IMR-90 (cell line): ENCODE measurements at regions not wholly inside any gene's neighbourhood (a gene's known extent, or its start where the extent isn't known, plus 50 kb on each side); places are given as distances from the start of the nearest gene placed in this dataset.

ENCODE experiments used
- ATAC-seq: fragments of 200-7000 bp; cut with Tn5 transposase; 2 replicates; pipeline ENCODE4 v1.9.1; 2020; ENCODE audit warnings: low read depth, mild to moderate bottlenecking, moderate library complexity
- BruUV-seq: library from RNA; stranded (reverse); fragments of 400-500 nt; replicated peaks from 2 replicates; lab custom pipeline; 2021; lab: Mats Ljungman, UMichigan
- CTCF ChIA-PET: fragments of 300-600 bp; formaldehyde crosslinking; extraction: SDS; loops from one replicate; lab custom pipeline; 2021; ENCODE audit warnings: antibody characterized with exemption; lab: Yijun Ruan, JAX
- POLR2A ChIA-PET: fragments of 300-600 bp; sonication (Branson Sonifier 250); formaldehyde crosslinking; loops from one replicate; lab custom pipeline; 2022; ENCODE audit warnings: antibody characterized with exemption; ENCODE audit not compliant: unreplicated experiment; lab: Charles Lee
- DNase-seq: peaks from one replicate; pipeline ENCODE4 v3.0.0; 2013
- H2AFZ ChIP-seq: replicated peaks from 2 replicates; pipeline ENCODE3; 2013; ENCODE audit warnings: low read length, mild to moderate bottlenecking; ENCODE audit not compliant: poor library complexity
- H2AK5ac ChIP-seq: 2 replicates; pipeline ENCODE4 v1.6.1; 2013; ENCODE audit warnings: low read depth, low read length, inconsistent platforms
- H2AK9ac ChIP-seq: replicated peaks from 2 replicates; pipeline ENCODE3; 2013; ENCODE audit warnings: mild to moderate bottlenecking, low read depth, low read length, moderate library complexity; ENCODE audit not compliant: poor library complexity
- H2BK120ac ChIP-seq: 2 replicates; pipeline ENCODE4 v1.6.1; 2013; ENCODE audit warnings: low read depth, low read length, inconsistent platforms
- H2BK15ac ChIP-seq: 3 replicates; pipeline ENCODE4 v1.6.1; 2013; ENCODE audit warnings: low read depth, low read length, inconsistent platforms
- H2BK20ac ChIP-seq: 2 replicates; pipeline ENCODE4 v1.6.1; 2013; ENCODE audit warnings: low read depth, mild to moderate bottlenecking, inconsistent platforms, low read length, moderate library complexity
- H2BK5ac ChIP-seq: 2 replicates; pipeline ENCODE4 v1.6.1; 2013; ENCODE audit warnings: mild to moderate bottlenecking, low read depth, low read length, inconsistent platforms; ENCODE audit not compliant: poor library complexity, severe bottlenecking
- H3K14ac ChIP-seq: replicated peaks from 2 replicates; pipeline ENCODE4 v1.6.1; 2013; ENCODE audit warnings: low read depth, low read length, inconsistent platforms
- H3K18ac ChIP-seq: 2 replicates; pipeline ENCODE4 v1.6.1; 2013; ENCODE audit warnings: low read depth, low read length, control low read depth
- H3K23ac ChIP-seq: 2 replicates; pipeline ENCODE4 v1.6.1; 2013; ENCODE audit warnings: low read depth, low read length, inconsistent platforms
- H3K27ac ChIP-seq: 2 replicates; pipeline ENCODE4 v1.5.1; 2013; ENCODE audit warnings: mild to moderate bottlenecking, control low read depth, low read length; ENCODE audit not compliant: insufficient read depth
- H3K27me3 ChIP-seq: 2 replicates; pipeline ENCODE4 v1.6.1; 2013; ENCODE audit warnings: low read length; ENCODE audit not compliant: control insufficient read depth, insufficient read depth
- H3K36me3 ChIP-seq: 2 replicates; pipeline ENCODE4 v1.6.1; 2013; ENCODE audit warnings: low read length, mixed read lengths; ENCODE audit not compliant: control insufficient read depth, insufficient read depth
- H3K4ac ChIP-seq: 2 replicates; pipeline ENCODE4 v1.6.1; 2013; ENCODE audit warnings: low read depth, low read length, inconsistent platforms
- H3K4me1 ChIP-seq: 2 replicates; pipeline ENCODE4 v1.6.1; 2013; ENCODE audit warnings: low read length, mixed read lengths; ENCODE audit not compliant: control insufficient read depth, insufficient read depth
- H3K4me2 ChIP-seq: 2 replicates; pipeline ENCODE4 v1.6.1; 2013; ENCODE audit warnings: low read depth, mild to moderate bottlenecking, control low read depth, low read length, moderate library complexity
- H3K4me3 ChIP-seq: 2 replicates; pipeline ENCODE4 v1.5.1; 2013; ENCODE audit warnings: low read depth, mild to moderate bottlenecking, control low read depth, low read length, moderate library complexity; ENCODE audit not compliant: insufficient read depth
- H3K56ac ChIP-seq: 2 replicates; pipeline ENCODE4 v1.6.1; 2013; ENCODE audit warnings: low read length, inconsistent platforms; ENCODE audit not compliant: insufficient read depth; ENCODE audit errors: extremely low read depth
- H3K79me1 ChIP-seq, 2 experiments: 2 replicates each; pipeline ENCODE4 v1.6.1; 2013; ENCODE audit warnings: low read length in 2 of 2, inconsistent platforms in 1 of 2, low read depth in 1 of 2
- H3K9ac ChIP-seq: 2 replicates; pipeline ENCODE4 v1.6.1; 2013; ENCODE audit warnings: low read depth, low read length, control low read depth
- H3K9me1 ChIP-seq: 2 replicates; pipeline ENCODE4 v1.6.1; 2013; ENCODE audit warnings: low read length, inconsistent platforms; ENCODE audit not compliant: insufficient read depth
- H3K9me3 ChIP-seq: 2 replicates; pipeline ENCODE4 v1.6.1; 2013; ENCODE audit warnings: low read length; ENCODE audit not compliant: control insufficient read depth, insufficient read depth
- H4K20me1 ChIP-seq: 2 replicates; pipeline ENCODE4 v1.6.1; 2013; ENCODE audit warnings: low read length, inconsistent platforms; ENCODE audit not compliant: insufficient read depth
- H4K5ac ChIP-seq: 2 replicates; pipeline ENCODE4 v1.6.1; 2013; ENCODE audit warnings: mild to moderate bottlenecking, low read depth, low read length, control low read depth
- H4K8ac ChIP-seq, 2 experiments: 2 replicates each; pipeline ENCODE4 v1.6.1; 2013; ENCODE audit warnings: low read depth in 2 of 2, low read length in 2 of 2, control low read depth in 1 of 2, inconsistent platforms in 1 of 2
- H4K91ac ChIP-seq: 2 replicates; pipeline ENCODE4 v1.6.1; 2013; ENCODE audit warnings: low read depth, low read length, inconsistent platforms; ENCODE audit not compliant: insufficient read depth
- BHLHE40 ChIP-seq: fragments of 150-350 bp; IDR thresholded peaks from 2 replicates; pipeline ENCODE4 v1.6.1; 2016; ENCODE audit warnings: mild to moderate bottlenecking, low read depth, low read length
- CEBPB ChIP-seq: IDR thresholded peaks from 2 replicates; pipeline ENCODE4 v1.6.1; 2012; ENCODE audit warnings: low read depth, low read length, improper control_type of control experiment
- CHD1 ChIP-seq: IDR thresholded peaks from 2 replicates; pipeline ENCODE4 v1.6.1; 2012; ENCODE audit warnings: low read depth, low read length, improper control_type of control experiment
- CTCF ChIP-seq: conservative IDR thresholded peaks from 2 replicates; pipeline ENCODE4 v1.5.1; 2012; ENCODE audit warnings: mild to moderate bottlenecking, low read depth, low read length, improper control_type of control experiment
- ELK1 ChIP-seq: fragments of 150-350 bp; IDR thresholded peaks from 2 replicates; pipeline ENCODE4 v1.6.1; 2016; ENCODE audit warnings: low read depth, mild to moderate bottlenecking, low read length, moderate library complexity, borderline replicate concordance
- FOS ChIP-seq: fragments of 150-350 bp; IDR thresholded peaks from 2 replicates; pipeline ENCODE4 v1.6.1; 2016; ENCODE audit warnings: low read depth, low read length
- MAFK ChIP-seq: IDR thresholded peaks from 2 replicates; pipeline ENCODE4 v1.6.1; 2012; ENCODE audit warnings: low read depth, low read length, improper control_type of control experiment
- MXI1 ChIP-seq: IDR thresholded peaks from 2 replicates; pipeline ENCODE4 v1.6.1; 2012; ENCODE audit warnings: low read depth, mild to moderate bottlenecking, low read length, moderate library complexity, borderline replicate concordance
- NFE2L2 ChIP-seq: fragments of 150-350 bp; IDR thresholded peaks from 2 replicates; pipeline ENCODE4 v1.6.1; 2016; ENCODE audit warnings: low read depth, mild to moderate bottlenecking, low read length
- POLR2A ChIP-seq: IDR thresholded peaks from 2 replicates; pipeline ENCODE4 v1.6.1; 2012; ENCODE audit warnings: mild to moderate bottlenecking, low read depth, low read length
- RAD21 ChIP-seq: IDR thresholded peaks from 2 replicates; pipeline ENCODE4 v1.6.1; 2012; ENCODE audit warnings: low read length, improper control_type of control experiment
- RCOR1 ChIP-seq: IDR thresholded peaks from 2 replicates; pipeline ENCODE4 v1.6.1; 2012; ENCODE audit warnings: mild to moderate bottlenecking, low read length, improper control_type of control experiment; ENCODE audit not compliant: insufficient replicate concordance
- RFX5 ChIP-seq: IDR thresholded peaks from 2 replicates; pipeline ENCODE4 v1.8.0; 2012; ENCODE audit warnings: low read depth, mild to moderate bottlenecking, low read length, moderate library complexity
- SMC3 ChIP-seq: fragments of 150-350 bp; IDR thresholded peaks from 2 replicates; pipeline ENCODE4 v1.6.1; 2016; ENCODE audit warnings: low read depth, mild to moderate bottlenecking, antibody characterized with exemption, low read length, moderate library complexity
- WGBS, 2 experiments: methylation state at CpG; one replicate each; pipeline versions ENCODE4 v1.1.5 to v1.1.7; 2013; ENCODE audit warnings: missing lambda C conversion rate in 2 of 2; ENCODE audit not compliant: insufficient read length in 1 of 2; ENCODE audit errors: extremely low coverage in 2 of 2; 5-methylcytosine and 5-hydroxymethylcytosine counted together
- dilution Hi-C: fragments of 300-500 bp; cut with HindIII; formaldehyde crosslinking; loops from one replicate; pipeline ENCODE4 v1.14.3; 2018; ENCODE audit warnings: low sequenced_read_pairs; ENCODE audit not compliant: unreplicated experiment
- in situ Hi-C: fragments of 300-500 bp; cut with MboI; formaldehyde crosslinking; loops from 3 replicates; pipeline ENCODE4 v1.14.3; 2019; ENCODE audit warnings: low sequenced_read_pairs, inconsistent platforms, mixed read lengths
- intact Hi-C: fragments of 100-400 bp; cut with micrococcal nuclease; formaldehyde crosslinking; loops from 2 replicates; pipeline ENCODE4 v1.10.0; 2022

- no peak for TF ChIP-seq CEBPB
Measured at GRCh38 chr20:4326195-4327065, 77.3 kb upstream of the ADRA1D start (continued).

- Histone ChIP-seq H2BK5ac (no peak overlapping the region), H3K9ac (no peak overlapping the region), H2BK15ac (no peak overlapping the region), H3K36me3 (no peaks in the 10 kb centered on the region), H2AK5ac (no peak overlapping the region), H2AFZ (no peak overlapping the region), H2BK120ac (no peak overlapping the region), H3K14ac (no peak overlapping the region), H3K56ac (no peak overlapping the region), H3K4me1 (peaks cover 2% of the 10 kb centered on the region; the same call in 1 of the 2 replicates), H4K8ac (no peak overlapping the region), H3K4ac (no peak overlapping the region), H2BK20ac (no peak overlapping the region), H3K79me1 (no peaks in the 10 kb centered on the region), H4K91ac (no peak overlapping the region), H3K4me3 (no peak overlapping the region), H3K27ac (no peak overlapping the region), H4K20me1 (no peaks in the 10 kb centered on the region), H3K23ac (no peak overlapping the region), H3K9me1 (no peaks in the 10 kb centered on the region), H3K27me3 (peaks cover 26% of the 10 kb centered on the region), H2AK9ac (no peak overlapping the region), H3K9me3 (0 out of 2 replicates have a peak, but pooled peaks cover 2% of the 10 kb centered on the region), H3K4me2 (no peak overlapping the region), H3K18ac (no peak overlapping the region), H4K5ac (no peak overlapping the region)
- peak; percentile 49 for ATAC-seq
- dilution Hi-C loops = no loop called here
- CTCF ChIA-PET = no interaction called here
- DNase-seq = no peak
- POLR2A ChIA-PET = no interaction called here
- in situ Hi-C loops = no loop called here
- intact Hi-C loops = no loop called here
- 38% methylated on average over 3 of the region's 8 CpGs; no CpG with 5 or more reads in 1 of the 2 experiments for WGBS, 2 experiments
- no TSS peak for BruUV-seq
- TF ChIP-seq RCOR1 (no peak), CHD1 (no peak), CEBPB (no peak), NFE2L2 (no peak), RFX5 (no peak), SMC3 (no peak), ELK1 (no peak), MAFK (no peak), FOS (no peak), RAD21 (no peak), MXI1 (no peak), BHLHE40 (no peak), POLR2A (no peak), CTCF (no peak)
Measured at GRCh38 chr20:4325548-4326187, 76.6 kb upstream of the ADRA1D start.
